Adipose tissue (tissue), 3 donors: ENCODE measurements at regions not wholly inside any gene's neighbourhood (a gene's known extent, or its start where the extent isn't known, plus 50 kb on each side); places are given as distances from the start of the nearest gene placed in this dataset.

Experiments used
- H3K27ac ChIP-seq: one replicate; pipeline ENCODE4 v1.5.1; 2013; ENCODE audit warnings: low read depth, low read length
- WGBS, 3 donors: extraction: QIAGEN DNeasy Blood & Tissue Kit; methylation state at CpG; one replicate each; pipeline ENCODE4 v1.1.7; 2013; 5-methylcytosine and 5-hydroxymethylcytosine counted together
- donor health status: healthy with polysubstance abuse.
- donor health status: Bipolar disorder and iron deficiency.
- donor health status: healthy.

DNA sequence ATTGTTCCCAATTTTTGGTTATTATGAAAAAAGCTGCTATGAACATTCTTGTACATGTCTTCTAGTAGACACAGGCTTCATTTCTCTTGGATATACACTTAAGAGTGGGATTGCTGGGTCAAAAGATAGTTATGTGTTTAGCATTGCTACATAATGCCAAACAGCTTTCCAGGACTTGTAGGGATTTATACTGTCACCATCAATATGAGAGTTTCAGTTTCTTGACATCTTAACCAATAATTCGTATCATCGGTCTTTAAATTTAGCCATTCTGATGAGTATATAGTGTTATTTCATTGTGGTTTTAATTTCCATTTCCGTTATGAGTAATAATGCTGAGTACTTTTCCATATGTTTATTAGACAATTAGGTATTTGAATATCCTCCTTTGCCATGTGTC, 190.3 kb upstream of the PFN2 start:
- WGBS, 3 donors = 87 to 97% (median 90%) methylated on average over 3 of the region's 3 CpGs
- no peak overlapping the region for H3K27ac ChIP-seq

DNA sequence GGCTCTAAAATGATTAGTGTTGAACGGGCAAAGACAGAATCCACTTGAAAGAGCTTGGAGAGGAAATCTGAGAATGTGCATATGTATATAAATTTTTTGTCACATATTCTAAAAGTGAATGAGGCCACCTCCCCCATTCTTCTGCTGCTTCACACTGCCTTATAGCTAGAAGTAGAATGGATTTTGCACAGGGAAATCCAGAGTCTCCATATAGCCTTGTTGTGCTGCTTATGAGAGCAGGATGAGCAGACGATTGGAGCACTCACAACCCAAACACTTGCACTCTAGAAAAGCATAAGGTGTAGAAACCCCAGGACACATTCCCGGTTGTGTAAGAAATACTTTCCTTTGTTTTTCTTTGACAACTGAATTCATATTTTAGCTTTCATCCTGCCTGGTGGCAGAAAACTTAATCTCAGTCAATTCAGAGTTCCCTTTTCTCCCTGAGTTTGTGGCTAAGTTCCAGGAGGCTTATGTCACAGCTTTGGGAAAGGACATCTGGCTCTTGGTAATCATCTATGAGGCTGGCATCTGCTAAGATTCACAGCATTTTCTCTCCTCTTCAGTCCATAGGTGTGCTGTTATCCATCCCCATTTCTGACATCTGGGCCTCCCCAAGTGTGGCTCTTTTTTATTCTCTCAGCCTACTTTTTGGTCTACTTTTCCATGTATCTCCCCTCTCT, 188.4 kb upstream of the PFN2 start:
- WGBS, 3 donors = 40 to 83% (median 76%) methylated on average over 3 of the region's 3 CpGs
- H3K27ac ChIP-seq = no peak overlapping the region

DNA sequence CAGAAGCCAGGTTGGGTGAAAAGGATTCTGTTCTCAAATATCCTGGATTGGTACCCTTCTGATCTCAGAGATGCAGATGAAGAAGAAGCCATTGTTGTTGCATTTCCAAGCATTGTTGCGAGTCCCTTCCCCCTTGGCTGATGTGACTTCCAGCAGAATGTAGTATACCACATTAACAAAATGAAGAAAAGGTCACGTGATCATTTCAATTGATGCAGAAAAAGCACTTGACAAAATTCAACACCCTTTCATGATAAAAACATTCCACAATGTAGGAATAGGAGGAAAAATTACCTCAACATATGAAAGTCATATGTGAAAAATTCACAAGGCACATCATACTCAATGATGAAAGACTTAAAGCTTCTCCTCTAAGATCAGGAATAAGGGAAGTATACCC, 181.9 kb upstream of the PFN2 start:
- 89 to 95% (median 92%) methylated on average over 2 of the region's 2 CpGs for WGBS, 3 donors
- no peak overlapping the region for H3K27ac ChIP-seq

DNA sequence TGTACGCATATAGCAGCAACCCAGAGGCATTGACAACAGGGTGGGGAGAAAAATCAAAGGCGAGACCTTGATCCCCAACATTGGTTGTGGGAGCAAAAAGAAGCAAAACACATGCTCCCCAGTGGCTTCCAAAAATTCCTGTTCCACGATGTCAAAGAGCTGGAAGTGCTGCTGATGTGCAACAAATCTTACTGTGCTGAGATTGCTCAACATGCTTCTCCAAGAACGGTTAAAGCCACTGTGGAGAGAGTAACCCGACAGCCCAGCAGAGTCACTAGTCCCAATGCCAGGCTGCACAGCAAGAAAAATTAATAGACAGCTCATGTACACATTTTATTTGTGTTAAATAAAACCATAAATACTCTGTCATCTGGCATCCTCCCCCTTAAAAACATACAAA, 179.9 kb upstream of the PFN2 start:
- WGBS, 3 donors = 70 to 82% (median 73%) methylated on average over 5 of the region's 5 CpGs
- no peak overlapping the region for H3K27ac ChIP-seq

DNA sequence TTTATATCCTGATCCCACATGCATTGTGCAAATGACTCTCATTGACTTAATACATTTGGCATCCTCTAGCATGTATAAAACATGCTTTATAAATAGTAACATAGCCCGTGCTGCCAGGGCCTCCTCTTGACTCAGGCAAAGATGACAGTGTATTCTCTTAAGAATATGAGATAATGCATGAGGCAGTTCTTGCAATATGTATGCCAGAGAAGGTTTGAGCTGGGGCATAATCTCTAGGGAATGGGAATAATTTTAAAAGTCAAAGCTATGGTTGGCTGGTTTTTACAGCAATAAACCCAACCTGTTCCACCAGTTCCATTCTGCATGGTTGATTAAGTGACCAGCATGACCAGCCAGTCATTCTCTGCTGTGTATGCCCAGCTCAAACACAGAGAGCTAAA, 179.0 kb upstream of the PFN2 start:
- no peak overlapping the region for H3K27ac ChIP-seq
- 0 to 26% (median 1%) methylated on average over 1 of the region's 1 CpG for WGBS, 3 donors

DNA sequence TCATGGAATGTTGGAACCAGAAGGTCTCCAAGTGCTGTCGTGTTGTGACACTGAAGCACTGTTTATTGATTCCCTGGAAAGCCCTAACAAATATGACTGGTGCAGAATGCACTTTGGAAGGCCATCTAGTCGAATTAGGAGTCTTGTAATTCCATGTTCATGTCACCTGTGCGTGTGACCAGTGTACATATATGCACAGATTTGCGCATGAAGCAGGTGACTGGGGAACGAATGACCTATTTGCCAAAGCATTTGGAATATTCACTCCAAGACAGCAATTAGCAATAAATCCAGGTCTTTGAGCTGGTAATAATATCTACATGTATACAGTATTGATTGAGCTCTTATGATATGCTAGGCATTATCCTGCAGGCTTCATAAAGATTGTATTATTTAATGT, 177.5 kb upstream of the PFN2 start:
- WGBS, 3 donors = 80 to 91% (median 89%) methylated on average over 5 of the region's 5 CpGs
- H3K27ac ChIP-seq = no peak overlapping the region

DNA sequence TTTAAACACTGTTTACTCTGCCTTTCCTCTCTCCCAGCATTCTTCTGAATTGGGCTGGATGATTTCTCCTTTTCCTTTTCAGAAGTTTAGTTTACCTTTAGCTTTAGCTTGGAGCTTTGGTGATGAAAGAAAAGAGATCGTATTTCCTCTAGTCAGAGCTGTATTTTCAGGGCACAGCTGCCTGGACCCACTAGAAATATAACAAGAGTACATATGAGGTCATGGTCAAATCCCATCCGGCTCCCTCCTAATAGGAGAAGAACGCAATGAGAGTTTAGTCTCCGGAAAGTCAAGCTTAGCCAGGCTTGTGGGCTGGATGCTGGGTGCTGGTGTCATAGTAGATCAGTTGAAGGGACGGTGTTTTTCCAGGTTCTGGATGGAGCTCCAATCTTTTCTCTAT, 177.1 kb upstream of the PFN2 start:
- WGBS, 3 donors = 73 to 78% (median 77%) methylated on average over 5 of the region's 5 CpGs
- no peak overlapping the region for H3K27ac ChIP-seq

DNA sequence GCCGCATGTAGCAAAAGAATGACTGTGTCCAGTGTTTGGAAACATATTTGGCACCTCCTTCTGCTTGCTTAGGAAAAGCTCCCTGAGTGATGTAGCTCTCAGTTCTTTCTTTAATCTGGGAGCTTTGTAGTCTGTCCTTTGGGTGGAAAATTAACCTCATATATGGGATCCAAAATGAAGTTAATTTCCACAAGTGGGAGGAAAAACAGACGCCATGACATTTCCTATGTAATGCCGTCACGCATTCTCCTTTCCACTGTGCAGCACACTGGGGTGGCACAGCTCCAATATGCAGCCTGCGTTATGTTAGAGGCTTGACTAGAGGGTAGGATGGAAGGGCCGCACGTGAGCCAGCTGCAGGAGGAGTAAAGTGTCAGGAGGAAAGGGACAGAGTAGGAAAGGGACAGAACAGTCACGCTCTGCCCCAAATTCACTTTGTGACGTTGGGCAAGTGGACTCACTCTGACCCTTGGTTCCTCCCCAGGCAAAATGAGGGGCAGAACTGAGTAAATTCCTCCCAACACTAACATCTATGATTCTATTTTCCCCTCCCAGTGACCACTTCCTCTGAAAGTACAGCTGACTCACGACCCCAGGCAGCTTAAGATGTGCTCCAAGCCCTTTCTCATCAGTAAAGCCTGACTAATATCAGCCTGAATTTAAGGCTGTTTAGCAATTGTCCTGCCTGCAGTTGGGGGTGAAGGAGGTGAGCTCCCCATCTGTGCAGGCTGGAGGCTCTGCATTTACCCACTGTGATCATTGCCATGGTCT, 176.5 kb upstream of the PFN2 start:
- no peak overlapping the region for H3K27ac ChIP-seq
- WGBS, 3 donors = 50 to 76% (median 54%) methylated on average over 10 of the region's 10 CpGs

DNA sequence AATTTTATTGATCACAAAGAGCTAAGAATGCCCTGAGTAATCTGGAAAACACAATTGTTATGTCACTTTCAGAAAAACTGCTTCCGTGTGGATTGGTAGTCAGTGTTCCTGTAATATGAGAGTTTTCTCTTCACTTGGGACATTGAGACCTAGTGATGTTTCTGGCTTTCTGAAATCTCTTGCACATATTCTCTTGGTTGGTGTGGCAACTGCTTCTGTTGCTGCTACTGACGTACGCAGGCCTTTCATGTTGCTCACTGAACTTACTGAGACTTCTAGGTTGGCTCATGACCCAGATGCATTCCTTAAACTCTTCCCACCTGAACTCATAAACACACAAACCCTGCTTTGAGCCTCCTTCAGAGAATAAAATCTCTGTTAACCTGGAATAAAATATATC, 175.0 kb upstream of the PFN2 start:
- no peak overlapping the region for H3K27ac ChIP-seq
- WGBS, 3 donors = 93% methylated on average over 3 of the region's 3 CpGs

DNA sequence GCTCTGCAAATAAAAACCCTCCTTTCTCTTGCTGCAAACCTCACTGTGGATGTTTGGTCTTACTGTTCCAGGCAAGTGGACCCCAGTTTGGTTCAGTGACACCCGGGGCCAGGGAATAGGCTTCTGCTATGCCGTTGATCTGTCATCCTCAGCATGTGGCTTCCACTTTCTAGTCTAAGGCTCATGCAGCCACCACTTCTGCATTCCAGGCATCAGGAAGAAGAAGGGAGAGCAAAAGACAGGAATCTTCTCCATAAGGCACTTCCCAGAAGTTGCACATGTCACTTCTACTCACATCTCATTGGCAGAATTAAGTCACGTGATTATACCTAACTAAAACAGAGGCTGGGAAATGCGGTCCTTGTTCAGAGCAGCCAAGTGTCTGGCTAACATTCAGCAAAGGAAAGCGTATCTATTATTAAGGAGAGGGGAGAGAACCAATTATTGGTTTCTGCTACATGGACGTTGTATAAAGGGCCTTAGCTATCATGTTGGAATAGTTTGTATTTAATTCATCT, 173.6 kb upstream of the PFN2 start:
- H3K27ac ChIP-seq = no peak overlapping the region
- WGBS, 3 donors = 74 to 85% (median 78%) methylated on average over 6 of the region's 6 CpGs

DNA sequence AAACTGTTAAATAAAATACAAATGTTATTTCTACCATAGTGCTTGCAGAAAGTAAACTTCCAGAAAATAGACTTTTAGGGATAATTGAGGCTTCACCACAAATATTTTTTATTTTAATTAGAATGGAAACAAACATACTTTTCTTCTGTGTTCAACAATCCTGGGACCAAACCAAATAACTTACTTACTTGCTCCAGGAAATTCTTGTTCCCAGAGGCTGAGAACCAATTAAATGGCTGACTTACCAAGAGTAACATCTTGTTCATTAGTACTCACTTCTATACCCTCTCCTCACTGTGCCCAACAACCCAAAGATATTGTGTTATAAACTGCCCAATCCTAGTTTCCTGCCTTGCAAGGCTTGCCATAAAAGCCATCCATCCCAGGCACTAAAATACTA, 172.2 kb upstream of the PFN2 start:
- no peak overlapping the region for H3K27ac ChIP-seq

DNA sequence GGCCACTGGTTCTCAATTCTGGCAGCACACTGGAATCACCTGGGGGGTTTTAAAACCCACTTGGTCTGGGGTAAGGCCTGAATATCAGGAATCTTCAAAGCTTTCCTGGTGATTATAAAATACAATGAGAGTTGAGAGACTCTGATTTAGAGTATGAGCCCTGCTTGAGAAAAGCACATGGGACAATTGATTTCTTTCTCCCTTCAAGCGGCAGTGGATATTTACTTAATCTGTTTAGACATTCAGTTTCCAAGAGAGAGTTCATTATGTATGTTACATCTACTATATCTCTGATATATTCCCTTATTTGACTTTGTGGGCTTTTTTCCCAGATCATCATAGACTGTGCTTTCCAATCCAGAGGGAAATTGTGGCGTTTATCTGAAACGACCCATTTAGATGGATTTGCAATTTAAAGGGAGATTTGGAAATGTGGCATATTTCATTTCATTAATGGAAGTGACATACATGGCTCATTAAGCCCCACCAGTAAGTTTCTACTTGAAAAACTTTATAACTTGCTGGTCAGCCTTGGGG, 171.2 kb upstream of the PFN2 start:
- H3K27ac ChIP-seq = no peak overlapping the region
- 26 to 81% (median 68%) methylated on average over 3 of the region's 3 CpGs for WGBS, 3 donors

DNA sequence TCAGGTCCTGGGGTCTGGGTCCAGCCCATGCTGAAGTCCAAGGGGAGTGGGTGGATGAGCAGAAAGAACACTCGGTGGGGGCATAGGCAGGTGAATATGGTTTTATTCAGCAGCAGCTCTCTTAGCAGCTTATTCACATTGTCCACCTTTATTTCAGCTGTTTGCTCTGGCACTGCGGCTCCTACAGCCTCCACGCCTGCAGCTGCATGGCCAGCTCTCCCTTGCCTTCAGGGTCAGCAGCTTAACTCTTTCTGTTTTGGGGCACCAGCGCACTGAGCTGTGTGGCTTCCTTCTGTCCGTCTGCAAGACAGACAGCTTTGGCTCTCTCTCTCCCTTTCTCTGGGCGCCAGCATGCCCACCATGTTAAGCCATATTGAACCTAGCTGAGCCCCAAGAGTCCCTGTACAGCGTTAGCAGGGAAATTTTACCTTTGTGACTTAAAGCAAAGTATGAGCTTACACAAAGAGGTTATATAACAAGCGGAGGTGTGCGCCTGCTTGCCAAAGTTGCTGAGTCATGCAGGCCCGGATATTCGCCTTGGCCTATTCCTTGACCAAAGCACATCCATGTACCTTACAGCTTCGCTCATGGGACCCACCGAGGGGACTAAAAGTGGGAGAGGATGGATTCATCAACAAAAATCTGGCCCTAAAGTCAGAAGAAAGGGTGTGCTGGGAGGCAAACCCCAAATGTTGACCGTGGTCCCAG, 170.1 kb upstream of the PFN2 start:
- no peak overlapping the region for H3K27ac ChIP-seq
- 93 to 96% (median 95%) methylated on average over 14 of the region's 14 CpGs for WGBS, 3 donors

DNA sequence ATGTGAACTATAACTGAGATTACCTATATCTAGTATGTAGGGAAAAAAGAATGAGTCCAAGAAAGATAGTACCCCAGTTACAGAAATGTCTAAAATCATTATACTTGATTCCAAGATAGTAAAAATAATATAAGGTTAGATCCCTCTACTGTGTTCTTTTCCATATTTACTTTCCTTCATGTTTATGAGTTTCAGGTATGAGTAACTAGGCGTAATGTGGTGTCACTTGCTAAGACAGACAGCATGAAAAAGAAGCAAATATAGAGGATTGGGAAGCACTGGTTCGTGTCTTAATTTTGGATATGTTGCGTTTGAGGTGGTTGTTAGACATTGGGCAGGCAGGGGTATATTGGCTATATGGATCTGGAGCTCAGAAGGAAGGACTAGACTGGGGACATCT, 168.1 kb upstream of the PFN2 start:
- 92 to 96% (median 93%) methylated on average over 3 of the region's 3 CpGs for WGBS, 3 donors

DNA sequence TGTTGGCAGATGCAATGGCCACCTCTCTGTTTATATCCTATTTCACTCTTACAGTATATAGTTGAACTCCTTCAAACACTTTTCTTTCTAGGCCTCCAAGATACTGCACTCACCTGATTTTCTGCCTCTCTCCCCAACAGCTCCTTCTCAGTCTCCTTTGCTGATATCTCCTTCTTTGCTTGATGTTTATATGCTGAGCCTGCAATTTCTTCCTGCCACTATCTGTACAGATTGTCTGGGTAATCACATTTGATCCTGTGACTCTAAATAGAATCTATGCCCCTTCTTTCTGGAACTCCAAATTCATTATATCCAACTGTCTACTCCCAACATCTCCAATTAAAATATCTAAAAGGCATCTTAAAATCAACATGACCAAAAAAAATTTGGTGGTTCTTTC, 165.5 kb upstream of the PFN2 start:
- H3K27ac ChIP-seq = no peak overlapping the region

More for the DNA sequence above, 168.1 kb upstream of the PFN2 start:
- H3K27ac ChIP-seq = no peak overlapping the region

DNA sequence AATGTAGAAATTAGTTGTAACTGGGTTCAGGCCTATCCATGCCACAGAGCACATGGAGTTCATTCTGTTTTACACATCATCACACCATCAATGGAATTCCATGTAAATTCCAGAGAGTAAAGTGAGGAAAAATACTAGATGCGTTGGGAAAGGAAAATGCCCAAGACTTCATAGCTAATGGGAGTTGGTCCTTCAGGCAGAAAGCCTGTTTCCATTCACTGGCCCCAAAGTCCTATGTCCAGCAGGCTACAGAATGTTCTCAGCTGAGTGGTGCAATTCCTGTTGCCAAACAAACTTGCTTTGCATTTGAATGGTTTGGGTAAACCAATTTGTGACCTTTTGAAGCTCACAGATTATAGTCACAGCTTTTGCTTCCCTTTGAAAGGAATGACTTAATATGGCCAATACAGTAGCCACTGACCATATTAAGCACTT, 164.6 kb upstream of the PFN2 start:
- no peak overlapping the region for H3K27ac ChIP-seq
- WGBS, 3 donors = 70 to 88% (median 78%) methylated on average over 1 of the region's 1 CpG

DNA sequence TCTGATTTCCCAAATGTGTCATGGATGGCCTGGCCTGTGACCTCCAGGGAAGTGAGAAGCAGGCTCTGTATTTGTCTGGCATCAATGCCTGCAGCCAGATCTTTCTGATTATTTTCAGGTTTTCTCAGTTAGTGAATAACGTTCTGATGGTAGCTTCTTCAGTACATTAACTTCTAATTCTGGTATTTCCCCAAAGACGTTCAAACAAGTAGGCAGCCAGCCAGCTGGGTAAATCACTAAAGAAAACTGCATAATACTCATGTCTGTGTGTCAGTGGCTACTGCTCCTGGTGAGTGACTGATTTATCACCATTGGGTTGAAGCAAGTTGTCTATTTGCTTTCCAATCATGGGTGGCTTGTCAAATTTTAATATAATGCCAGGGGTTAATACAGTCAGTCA, 162.6 kb upstream of the PFN2 start:
- no peak overlapping the region for H3K27ac ChIP-seq
- 44 to 67% (median 51%) methylated on average over 2 of the region's 2 CpGs for WGBS, 3 donors

DNA sequence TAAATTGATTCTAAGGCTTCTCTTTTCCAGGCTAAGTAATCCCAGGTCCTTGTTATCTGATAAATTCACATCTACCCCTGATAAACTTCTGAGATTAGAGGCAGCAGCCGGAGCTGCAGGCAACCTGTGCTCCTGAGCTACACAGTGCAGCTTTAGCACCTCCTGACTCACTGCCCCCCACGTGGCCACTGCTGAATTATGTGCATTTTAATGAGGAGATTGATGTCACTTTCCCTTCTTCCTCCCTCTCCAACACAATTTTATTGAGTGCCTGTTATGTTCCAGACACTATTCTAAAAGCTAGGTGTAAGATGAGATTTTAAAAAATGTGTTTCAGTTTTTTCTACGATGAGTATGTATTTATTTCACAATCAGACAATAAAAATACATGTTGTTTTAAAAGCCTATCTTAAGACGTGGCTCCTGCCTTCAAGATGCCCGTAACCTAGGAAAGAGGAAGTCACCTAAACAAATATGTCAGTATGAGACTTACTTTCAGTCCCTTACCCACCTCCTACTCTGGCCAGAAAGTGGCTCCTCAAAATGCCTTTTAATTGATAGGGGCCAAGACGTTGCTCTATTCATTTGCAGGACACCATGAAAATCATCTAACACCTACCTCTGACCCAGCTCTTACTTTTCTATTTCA, 161.5 kb upstream of the PFN2 start:
- no peak overlapping the region for H3K27ac ChIP-seq
- WGBS, 3 donors = 60 to 67% (median 62%) methylated on average over 6 of the region's 6 CpGs

DNA sequence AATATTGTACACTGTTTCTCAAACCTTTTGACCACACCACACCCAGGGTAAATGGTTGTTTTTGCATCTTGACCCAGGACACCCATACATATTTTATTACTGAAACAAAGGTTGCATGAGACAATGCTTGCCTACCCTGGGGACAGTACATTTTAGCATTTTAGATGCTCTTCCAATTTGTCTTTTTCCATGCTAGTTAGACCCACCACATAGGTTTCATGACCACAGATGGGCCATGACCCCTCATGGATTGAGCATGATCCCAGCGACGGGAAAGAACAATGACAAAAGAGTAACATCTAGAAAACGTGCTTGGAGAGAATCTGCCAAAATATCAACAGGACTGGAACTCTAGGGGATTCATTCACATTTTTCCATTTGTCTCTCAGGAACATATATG, 161.0 kb upstream of the PFN2 start:
- WGBS, 3 donors = 81 to 86% (median 85%) methylated on average over 3 of the region's 3 CpGs

More for the DNA sequence above, 161.0 kb upstream of the PFN2 start:
- H3K27ac ChIP-seq = no peak overlapping the region
